ENCODE measurements at regions not wholly inside any gene's neighbourhood (a gene's known extent, or its start where the extent isn't known, plus 50 kb on each side); places are given as distances from the start of the nearest gene placed in this dataset.

- TF ChIP-seq JUND (IDR thresholded peaks at IDR 0.05) (no peak), TAF1 (conservative IDR thresholded peaks at IDR 0.05) (no peak), HNF4A (conservative IDR thresholded peaks at IDR 0.05) (no peak), YY1 (IDR thresholded peaks at IDR 0.05) (no peak), FOXA1 (IDR thresholded peaks at IDR 0.05) (no peak), CTCF (IDR thresholded peaks at IDR 0.05; ENCODE audit: low read depth, low read length, missing input control) (no peak), FOXA2 (IDR thresholded peaks at IDR 0.05) (no peak), RXRA (IDR thresholded peaks at IDR 0.05) (no peak), ZBTB33 (IDR thresholded peaks at IDR 0.05) (no peak), GABPA (IDR thresholded peaks at IDR 0.05 in 1 of 2, conservative IDR thresholded peaks at IDR 0.05 in 1 of 2) (no peak), ATF3 (IDR thresholded peaks at IDR 0.05) (no peak), EGR1 (IDR thresholded peaks at IDR 0.05; ENCODE audit: low read depth in 2 of 2) (no peak), REST (IDR thresholded peaks at IDR 0.05) (no peak), MAX (IDR thresholded peaks at IDR 0.05) (no peak), RAD21 (IDR thresholded peaks at IDR 0.05) (no peak)
- no peaks in the 10 kb centered on the region for H3K4me1 ChIP-seq (ENCODE audit: control insufficient read depth in 4 of 4, insufficient read depth in 4 of 4, low read length in 3 of 4)
- H3K27me3 ChIP-seq (ENCODE audit: control insufficient read depth in 4 of 4, insufficient read depth in 4 of 4, low read length in 3 of 4), result no peaks in the 10 kb centered on the region
- no peak overlapping the region for H3K9ac ChIP-seq (ENCODE audit: low read depth in 1 of 2, low read length in 2 of 2)
- no peak overlapping the region for H3K27ac ChIP-seq (ENCODE audit: low read depth in 1 of 2, low read length in 2 of 2)
- no peaks in the 10 kb centered on the region for H3K36me3 ChIP-seq (ENCODE audit: control insufficient read depth in 4 of 4, insufficient read depth in 3 of 4, low read depth in 1 of 4, low read length in 3 of 4)
- no peak overlapping the region for H3K4me3 ChIP-seq (ENCODE audit: low read depth in 1 of 3, low read length in 3 of 3)
- no peak for DNase-seq (ENCODE audit: low spot score)
- no peaks in the 10 kb centered on the region for H3K9me3 ChIP-seq (ENCODE audit: control insufficient read depth in 4 of 4, low read length in 3 of 4)
- WGBS, result 37% methylated on average over 1 of the region's 1 CpG
Observed at GRCh38 chr12:42762395-42762925, 172.9 kb upstream of the PRICKLE1 start.

Data from liver (tissue), 8 donors.